Sigmoid colon (tissue), 4 donors: ENCODE measurements at regions not wholly inside any gene's neighbourhood (a gene's known extent, or its start where the extent isn't known, plus 50 kb on each side); places are given as distances from the start of the nearest gene placed in this dataset.

Source experiments
- POLR2AphosphoS5 ChIP-seq, 4 donors: sonication (generic); formaldehyde crosslinking; IDR thresholded peaks; one replicate each; pipeline ENCODE4 v1.6.1; 2017; ENCODE audit warnings: antibody characterized with exemption in 4 of 4
- TF ChIP-seq, protein P1 (sequence below), 4 experiments: fragments of 450-650 bp in 3 of 4; fragments of 200-600 bp in 1 of 4; IDR thresholded peaks; one replicate each; pipeline ENCODE4 v1.5.1; 2016 to 2019; ENCODE audit warnings: antibody characterized with exemption in 4 of 4, mild to moderate bottlenecking in 3 of 4, moderate library complexity in 2 of 4

DNA sequence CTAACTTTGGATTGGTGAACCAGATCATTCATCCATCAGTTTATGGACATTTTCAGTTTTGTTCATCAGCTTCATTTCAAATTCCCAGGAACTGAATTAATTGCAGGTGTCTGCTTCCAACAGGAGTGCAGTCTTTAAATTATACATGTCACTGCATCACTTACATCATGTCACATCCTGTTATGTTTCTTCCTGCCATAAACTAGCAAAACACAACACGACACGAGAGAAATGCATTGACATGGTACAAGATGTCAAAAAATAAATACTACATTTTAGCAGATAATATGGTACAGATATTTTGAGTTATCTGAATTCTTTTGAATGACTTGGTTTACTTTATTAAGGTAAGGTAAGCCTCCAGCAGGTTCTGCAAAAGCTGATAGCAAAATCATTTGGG, 415.5 kb downstream of the NR2F1-AS1 start:
- TF ChIP-seq, protein P1, sequence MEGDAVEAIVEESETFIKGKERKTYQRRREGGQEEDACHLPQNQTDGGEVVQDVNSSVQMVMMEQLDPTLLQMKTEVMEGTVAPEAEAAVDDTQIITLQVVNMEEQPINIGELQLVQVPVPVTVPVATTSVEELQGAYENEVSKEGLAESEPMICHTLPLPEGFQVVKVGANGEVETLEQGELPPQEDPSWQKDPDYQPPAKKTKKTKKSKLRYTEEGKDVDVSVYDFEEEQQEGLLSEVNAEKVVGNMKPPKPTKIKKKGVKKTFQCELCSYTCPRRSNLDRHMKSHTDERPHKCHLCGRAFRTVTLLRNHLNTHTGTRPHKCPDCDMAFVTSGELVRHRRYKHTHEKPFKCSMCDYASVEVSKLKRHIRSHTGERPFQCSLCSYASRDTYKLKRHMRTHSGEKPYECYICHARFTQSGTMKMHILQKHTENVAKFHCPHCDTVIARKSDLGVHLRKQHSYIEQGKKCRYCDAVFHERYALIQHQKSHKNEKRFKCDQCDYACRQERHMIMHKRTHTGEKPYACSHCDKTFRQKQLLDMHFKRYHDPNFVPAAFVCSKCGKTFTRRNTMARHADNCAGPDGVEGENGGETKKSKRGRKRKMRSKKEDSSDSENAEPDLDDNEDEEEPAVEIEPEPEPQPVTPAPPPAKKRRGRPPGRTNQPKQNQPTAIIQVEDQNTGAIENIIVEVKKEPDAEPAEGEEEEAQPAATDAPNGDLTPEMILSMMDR (IDR thresholded peaks at IDR 0.05) = no peak
- no peak for TF ChIP-seq POLR2AphosphoS5 (IDR thresholded peaks at IDR 0.05)
